Vagina (tissue), 2 donors: ENCODE measurements at regions not wholly inside any gene's neighbourhood (a gene's known extent, or its start where the extent isn't known, plus 50 kb on each side); places are given as distances from the start of the nearest gene placed in this dataset.

ENCODE experiments used
- POLR2A ChIP-seq, 2 donors: fragments of 450-650 bp; IDR thresholded peaks; one replicate each; pipeline ENCODE4 v1.6.1; 2017; ENCODE audit warnings: antibody characterized with exemption in 2 of 2, mild to moderate bottlenecking in 2 of 2, moderate library complexity in 2 of 2
- POLR2AphosphoS5 ChIP-seq, 2 donors: sonication (generic); formaldehyde crosslinking; IDR thresholded peaks; one replicate each; pipeline ENCODE4 v1.9.0; 2017; ENCODE audit warnings: antibody characterized with exemption in 2 of 2, mild to moderate bottlenecking in 2 of 2, low read depth in 1 of 2; ENCODE audit not compliant: insufficient read depth in 1 of 2
- TF ChIP-seq, protein P1 (sequence below), 3 experiments: fragments of 450-650 bp in 2 of 3; fragments of 200-600 bp in 1 of 3; sonication (generic) in 1 of 3; IDR thresholded peaks; one replicate each; pipeline ENCODE4 v1.5.1; 2017 to 2019; ENCODE audit warnings: antibody characterized with exemption in 3 of 3, mild to moderate bottlenecking in 2 of 3, moderate library complexity in 2 of 3

DNA sequence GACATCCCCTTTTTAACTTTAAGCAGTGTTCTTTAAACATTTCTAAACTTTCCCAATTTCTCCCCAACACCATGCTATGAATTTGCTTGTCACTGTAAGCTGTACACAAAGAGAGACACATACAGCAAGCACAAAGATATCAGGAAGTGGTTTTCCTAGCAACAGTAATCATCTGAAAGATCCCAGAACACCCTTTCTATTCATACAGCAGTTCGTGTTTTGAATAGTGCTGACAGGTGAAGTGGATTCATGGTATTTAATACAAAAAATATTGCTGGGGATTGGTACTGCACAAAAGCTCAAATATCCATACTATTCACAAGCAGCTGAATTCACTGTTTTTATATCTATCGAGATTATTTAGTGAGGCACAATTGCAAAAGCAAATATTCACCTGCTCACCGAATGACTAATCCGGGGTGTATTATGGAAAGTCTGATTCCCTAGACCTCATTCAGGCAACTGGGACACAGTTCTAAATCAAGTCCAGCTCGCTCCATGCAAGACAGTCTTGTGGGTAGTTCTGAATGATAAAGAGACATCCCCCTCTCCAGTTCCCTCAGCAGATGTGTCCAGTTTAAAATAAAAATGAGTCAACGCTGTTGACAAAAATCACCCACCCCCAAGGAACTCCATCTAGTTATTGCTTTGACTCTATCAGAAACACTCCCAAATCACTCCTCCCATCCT lies 107.1 kb upstream of the TSHZ2 start:
- TF ChIP-seq, protein P1, sequence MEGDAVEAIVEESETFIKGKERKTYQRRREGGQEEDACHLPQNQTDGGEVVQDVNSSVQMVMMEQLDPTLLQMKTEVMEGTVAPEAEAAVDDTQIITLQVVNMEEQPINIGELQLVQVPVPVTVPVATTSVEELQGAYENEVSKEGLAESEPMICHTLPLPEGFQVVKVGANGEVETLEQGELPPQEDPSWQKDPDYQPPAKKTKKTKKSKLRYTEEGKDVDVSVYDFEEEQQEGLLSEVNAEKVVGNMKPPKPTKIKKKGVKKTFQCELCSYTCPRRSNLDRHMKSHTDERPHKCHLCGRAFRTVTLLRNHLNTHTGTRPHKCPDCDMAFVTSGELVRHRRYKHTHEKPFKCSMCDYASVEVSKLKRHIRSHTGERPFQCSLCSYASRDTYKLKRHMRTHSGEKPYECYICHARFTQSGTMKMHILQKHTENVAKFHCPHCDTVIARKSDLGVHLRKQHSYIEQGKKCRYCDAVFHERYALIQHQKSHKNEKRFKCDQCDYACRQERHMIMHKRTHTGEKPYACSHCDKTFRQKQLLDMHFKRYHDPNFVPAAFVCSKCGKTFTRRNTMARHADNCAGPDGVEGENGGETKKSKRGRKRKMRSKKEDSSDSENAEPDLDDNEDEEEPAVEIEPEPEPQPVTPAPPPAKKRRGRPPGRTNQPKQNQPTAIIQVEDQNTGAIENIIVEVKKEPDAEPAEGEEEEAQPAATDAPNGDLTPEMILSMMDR (IDR thresholded peaks at IDR 0.05), result no peak
- TF ChIP-seq POLR2A (IDR thresholded peaks at IDR 0.05) (no peak), POLR2AphosphoS5 (IDR thresholded peaks at IDR 0.05; ENCODE audit: insufficient read depth in 1 of 2, low read depth in 1 of 2) (no peak)
